SW480 (cell line): ENCODE measurements at regions not wholly inside any gene's neighbourhood (a gene's known extent, or its start where the extent isn't known, plus 50 kb on each side); places are given as distances from the start of the nearest gene placed in this dataset.
"Not testable (repeated sequence)": the region's sequence is repeated elsewhere in the genome, so short reads cannot be mapped to it uniquely, and the experiment has no call there.

Experiments
- DNase-seq: peaks from one replicate; pipeline ENCODE4 v3.0.0-alpha.2; 2016; ENCODE audit warnings: low spot score

- no peak for DNase-seq
Observed at GRCh38 chr4:45078201-45078600, 351.8 kb upstream of the GNPDA2 start.

GRCh38 chr4:45072981-45073380 lies 346.6 kb upstream of the GNPDA2 start:
- no peak for DNase-seq

- DNase-seq = no peak
Observed at GRCh38 chr4:45064741-45065140, 338.4 kb upstream of the GNPDA2 start.

- no peak for DNase-seq
Observed at GRCh38 chr4:45063696-45064095, 337.3 kb upstream of the GNPDA2 start.

- no peak for DNase-seq
Observed at GRCh38 chr4:45062935-45063545, 336.7 kb upstream of the GNPDA2 start.

GRCh38 chr4:45043911-45044310 lies 317.6 kb upstream of the GNPDA2 start:
- DNase-seq = no peak

- no peak for DNase-seq
Observed at GRCh38 chr4:45036677-45037076, 310.3 kb upstream of the GNPDA2 start.

- DNase-seq = no peak
Observed at GRCh38 chr4:45033676-45034419, 307.5 kb upstream of the GNPDA2 start.

GRCh38 chr4:45030059-45030458 lies 303.7 kb upstream of the GNPDA2 start:
- DNase-seq = no peak

- DNase-seq = no peak
Observed at GRCh38 chr4:45007508-45007907, 281.2 kb upstream of the GNPDA2 start.

- no peak for DNase-seq
Observed at GRCh38 chr4:45006078-45006477, 279.7 kb upstream of the GNPDA2 start.

- no peak for DNase-seq
Observed at GRCh38 chr4:45004847-45005565, 278.6 kb upstream of the GNPDA2 start.

- DNase-seq = no peak
Observed at GRCh38 chr4:45004326-45004725, 278.0 kb upstream of the GNPDA2 start.

- no peak for DNase-seq
Observed at GRCh38 chr4:44996276-44996845, 270.0 kb upstream of the GNPDA2 start.

GRCh38 chr4:44988011-44988410 lies 261.7 kb upstream of the GNPDA2 start:
- DNase-seq = no peak

- DNase-seq = no peak
Observed at GRCh38 chr4:44985938-44986337, 259.6 kb upstream of the GNPDA2 start.

- no peak for DNase-seq
Observed at GRCh38 chr4:44985152-44985551, 258.8 kb upstream of the GNPDA2 start.

GRCh38 chr4:44984083-44984482 lies 257.7 kb upstream of the GNPDA2 start:
- DNase-seq = no peak

- no peak for DNase-seq
Observed at GRCh38 chr4:44983083-44983482, 256.7 kb upstream of the GNPDA2 start.

- no peak for DNase-seq
Observed at GRCh38 chr4:44978020-44978419, 251.7 kb upstream of the GNPDA2 start.

GRCh38 chr4:44965435-44966095 lies 239.2 kb upstream of the GNPDA2 start:
- DNase-seq = no peak

GRCh38 chr4:44964086-44964485 lies 237.7 kb upstream of the GNPDA2 start:
- DNase-seq = not testable (repeated sequence)
